ENCODE measurements at regions not wholly inside any gene's neighbourhood (a gene's known extent, or its start where the extent isn't known, plus 50 kb on each side); places are given as distances from the start of the nearest gene placed in this dataset.

DNA sequence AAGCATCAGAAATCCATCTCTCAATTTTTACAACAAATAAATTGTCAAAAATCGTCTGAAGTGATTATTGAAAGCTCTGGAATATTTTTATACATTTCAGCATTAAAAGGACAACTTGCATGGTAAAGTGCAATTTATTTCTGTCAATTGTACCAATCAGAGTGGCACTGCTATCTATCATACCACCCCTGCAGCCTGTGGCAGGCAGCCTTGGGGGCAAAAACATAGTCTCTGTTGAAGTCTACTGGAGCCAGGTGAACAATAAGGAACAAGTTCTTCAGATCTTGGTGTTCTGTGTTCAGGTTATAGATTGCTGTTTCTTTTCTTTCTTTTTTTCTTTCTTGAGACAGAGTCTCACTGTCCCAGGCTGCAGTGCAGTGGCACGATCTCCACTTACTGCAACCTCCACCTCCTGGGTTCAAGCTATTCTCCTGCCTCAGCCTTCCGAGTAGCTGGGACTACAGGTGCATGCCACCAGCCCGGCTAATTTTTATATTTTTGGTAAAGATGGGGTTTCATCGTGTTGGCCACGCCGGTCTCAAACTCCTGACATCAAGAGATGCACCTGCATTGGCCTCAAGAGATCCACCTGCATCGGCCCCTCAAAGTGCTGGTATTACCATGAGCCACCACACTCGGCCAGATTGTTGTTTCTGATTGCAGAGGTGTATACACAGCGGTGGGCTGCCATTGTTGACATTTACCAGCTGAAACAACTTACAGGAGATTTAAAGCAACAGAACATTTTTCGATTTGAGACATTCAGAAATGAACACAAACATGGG is 629.6 kb downstream of the SLC16A7 start:
- Histone ChIP-seq H3K4me1 (ENCODE audit: low read depth, poor library complexity, severe bottlenecking) (no peaks in the 10 kb centered on the region), H3K9ac (no peak overlapping the region), H4K20me1 (ENCODE audit: insufficient read depth) (no peaks in the 10 kb centered on the region), H3K27ac (no peak overlapping the region), H3K4me3 (IDR thresholded peaks at IDR 0.05; ENCODE audit: insufficient read depth, low read depth, low read length) (no peak overlapping the region), H3K79me2 (ENCODE audit: insufficient read depth, low read depth) (no peaks in the 10 kb centered on the region), H2AFZ (ENCODE audit: low read depth) (no peak overlapping the region), H3K36me3 (ENCODE audit: insufficient read depth) (no peaks in the 10 kb centered on the region), H3K4me2 (no peak overlapping the region), H3K27me3 (ENCODE audit: insufficient read depth, low read depth) (no peaks in the 10 kb centered on the region)
- TF ChIP-seq, protein P1, sequence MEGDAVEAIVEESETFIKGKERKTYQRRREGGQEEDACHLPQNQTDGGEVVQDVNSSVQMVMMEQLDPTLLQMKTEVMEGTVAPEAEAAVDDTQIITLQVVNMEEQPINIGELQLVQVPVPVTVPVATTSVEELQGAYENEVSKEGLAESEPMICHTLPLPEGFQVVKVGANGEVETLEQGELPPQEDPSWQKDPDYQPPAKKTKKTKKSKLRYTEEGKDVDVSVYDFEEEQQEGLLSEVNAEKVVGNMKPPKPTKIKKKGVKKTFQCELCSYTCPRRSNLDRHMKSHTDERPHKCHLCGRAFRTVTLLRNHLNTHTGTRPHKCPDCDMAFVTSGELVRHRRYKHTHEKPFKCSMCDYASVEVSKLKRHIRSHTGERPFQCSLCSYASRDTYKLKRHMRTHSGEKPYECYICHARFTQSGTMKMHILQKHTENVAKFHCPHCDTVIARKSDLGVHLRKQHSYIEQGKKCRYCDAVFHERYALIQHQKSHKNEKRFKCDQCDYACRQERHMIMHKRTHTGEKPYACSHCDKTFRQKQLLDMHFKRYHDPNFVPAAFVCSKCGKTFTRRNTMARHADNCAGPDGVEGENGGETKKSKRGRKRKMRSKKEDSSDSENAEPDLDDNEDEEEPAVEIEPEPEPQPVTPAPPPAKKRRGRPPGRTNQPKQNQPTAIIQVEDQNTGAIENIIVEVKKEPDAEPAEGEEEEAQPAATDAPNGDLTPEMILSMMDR (conservative IDR thresholded peaks at IDR 0.05; ENCODE audit: low read depth, low read length), result no peak

DNA sequence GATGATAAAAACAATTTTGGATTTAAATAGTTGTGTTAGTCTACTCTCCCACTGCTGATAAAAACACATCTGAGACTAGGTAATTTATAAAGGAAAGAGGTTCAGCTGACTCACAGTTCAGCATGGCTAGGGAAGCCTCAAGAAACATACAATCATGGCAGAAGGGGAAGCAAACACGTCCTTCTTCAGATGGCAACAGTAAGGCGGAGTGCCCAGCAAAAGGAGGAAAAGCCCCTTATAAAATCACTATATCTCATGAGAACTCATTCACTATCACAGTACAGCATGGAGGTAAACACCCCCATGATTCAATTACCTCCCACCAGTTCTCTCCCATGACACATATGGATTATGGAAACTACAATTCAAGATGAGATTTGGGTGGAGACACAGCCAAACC is 632.1 kb downstream of the SLC16A7 start:
- no peaks in the 10 kb centered on the region for H3K27me3 ChIP-seq (ENCODE audit: insufficient read depth, low read depth)
- H3K4me2 ChIP-seq, result no peak overlapping the region

DNA sequence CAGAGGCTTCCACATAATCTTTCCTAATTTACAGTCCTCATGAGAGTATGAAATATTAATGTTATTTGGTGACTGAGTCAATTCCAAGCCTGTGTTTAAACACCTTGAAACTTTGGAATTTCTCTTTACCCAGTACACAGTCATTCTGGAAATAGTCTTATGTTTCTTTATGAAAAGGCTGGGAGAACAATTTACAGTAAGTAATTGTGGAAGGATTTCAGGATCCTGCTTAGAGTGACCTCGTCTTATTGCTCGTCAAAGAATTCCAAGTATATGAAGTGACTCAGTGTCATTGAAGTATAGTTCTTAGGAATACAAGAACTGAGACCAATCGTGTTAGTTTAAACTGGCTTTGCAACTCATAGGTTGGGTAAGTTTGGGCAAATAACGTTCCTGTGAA is 634.2 kb downstream of the SLC16A7 start:
- no peaks in the 10 kb centered on the region for H3K36me3 ChIP-seq (ENCODE audit: insufficient read depth)
- no peak overlapping the region for H3K27ac ChIP-seq
- TF ChIP-seq, protein P1 (conservative IDR thresholded peaks at IDR 0.05; ENCODE audit: low read depth, low read length), result no peak
- no peak overlapping the region for H3K4me3 ChIP-seq (IDR thresholded peaks at IDR 0.05; ENCODE audit: insufficient read depth, low read depth, low read length)
- H3K79me2 ChIP-seq (ENCODE audit: insufficient read depth, low read depth), result no peaks in the 10 kb centered on the region
- H2AFZ ChIP-seq (ENCODE audit: low read depth), result no peak overlapping the region
- H4K20me1 ChIP-seq (ENCODE audit: insufficient read depth), result no peaks in the 10 kb centered on the region
- H3K4me1 ChIP-seq (ENCODE audit: low read depth, poor library complexity, severe bottlenecking), result no peaks in the 10 kb centered on the region
- no peak overlapping the region for H3K4me2 ChIP-seq
- no peaks in the 10 kb centered on the region for H3K27me3 ChIP-seq (ENCODE audit: insufficient read depth, low read depth)
- H3K9ac ChIP-seq, result no peak overlapping the region

More for the DNA sequence above, 632.1 kb downstream of the SLC16A7 start:
- Histone ChIP-seq H3K4me1 (ENCODE audit: low read depth, poor library complexity, severe bottlenecking) (no peaks in the 10 kb centered on the region), H3K9ac (no peak overlapping the region), H3K4me3 (IDR thresholded peaks at IDR 0.05; ENCODE audit: insufficient read depth, low read depth, low read length) (no peak overlapping the region), H3K36me3 (ENCODE audit: insufficient read depth) (no peaks in the 10 kb centered on the region), H2AFZ (ENCODE audit: low read depth) (no peak overlapping the region), H3K27ac (no peak overlapping the region), H4K20me1 (ENCODE audit: insufficient read depth) (no peaks in the 10 kb centered on the region), H3K79me2 (ENCODE audit: insufficient read depth, low read depth) (no peaks in the 10 kb centered on the region)
- TF ChIP-seq, protein P1 (conservative IDR thresholded peaks at IDR 0.05; ENCODE audit: low read depth, low read length), result no peak

DNA sequence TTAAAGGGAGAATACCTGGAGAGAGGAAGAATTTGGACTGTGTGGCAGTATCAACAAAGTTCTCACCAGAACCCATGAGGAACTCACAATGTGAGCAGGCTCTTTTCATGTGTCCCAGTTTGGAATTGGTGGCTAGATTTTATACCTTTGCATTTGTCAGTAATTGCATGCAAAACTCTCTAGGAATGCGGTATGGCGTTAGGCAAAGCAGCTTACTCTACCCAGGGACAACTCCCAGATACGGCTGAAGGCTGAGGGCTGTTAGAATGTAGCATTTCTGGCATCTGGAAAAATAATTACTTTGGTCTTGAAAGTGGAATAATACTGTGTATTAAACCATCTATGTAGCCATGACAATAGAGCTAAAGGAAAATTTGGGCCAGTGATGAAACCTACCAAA is 635.5 kb downstream of the SLC16A7 start:
- Histone ChIP-seq H3K27me3 (ENCODE audit: insufficient read depth, low read depth) (no peaks in the 10 kb centered on the region), H3K9ac (no peak overlapping the region), H3K4me3 (IDR thresholded peaks at IDR 0.05; ENCODE audit: insufficient read depth, low read depth, low read length) (no peak overlapping the region), H3K36me3 (ENCODE audit: insufficient read depth) (no peaks in the 10 kb centered on the region), H3K27ac (no peak overlapping the region), H4K20me1 (ENCODE audit: insufficient read depth) (no peaks in the 10 kb centered on the region), H3K4me2 (no peak overlapping the region), H2AFZ (ENCODE audit: low read depth) (no peak overlapping the region), H3K79me2 (ENCODE audit: insufficient read depth, low read depth) (no peaks in the 10 kb centered on the region), H3K4me1 (ENCODE audit: low read depth, poor library complexity, severe bottlenecking) (no peaks in the 10 kb centered on the region)
- TF ChIP-seq, protein P1 (conservative IDR thresholded peaks at IDR 0.05; ENCODE audit: low read depth, low read length), result no peak
